ENCODE measurements at regions not wholly inside any gene's neighbourhood (a gene's known extent, or its start where the extent isn't known, plus 50 kb on each side); places are given as distances from the start of the nearest gene placed in this dataset.
"Not testable (repeated sequence)": the region's sequence is repeated elsewhere in the genome, so short reads cannot be mapped to it uniquely, and the experiment has no call there.

GRCh38 chr1:104476126-104476525 lies 726.4 kb downstream of the AMY1C start:
- DNase-seq: no peak

- DNase-seq: no peak
Observed at GRCh38 chr1:104488296-104489015, 738.8 kb downstream of the AMY1C start.

GRCh38 chr1:104526158-104526795 lies 776.6 kb downstream of the AMY1C start:
- no peak for DNase-seq

GRCh38 chr1:104531990-104532389 lies 782.3 kb downstream of the AMY1C start:
- no peak for DNase-seq

- no peak for DNase-seq
Observed at GRCh38 chr1:104574620-104575019, 824.9 kb downstream of the AMY1C start.

GRCh38 chr1:104592926-104593325 lies 843.2 kb downstream of the AMY1C start:
- DNase-seq: no peak

GRCh38 chr1:104593413-104594187 lies 843.9 kb downstream of the AMY1C start:
- no peak for DNase-seq

GRCh38 chr1:104617474-104617873 lies 867.8 kb downstream of the AMY1C start:
- no peak for DNase-seq

- no peak for DNase-seq
Observed at GRCh38 chr1:104621221-104621620, 871.5 kb downstream of the AMY1C start.

- no peak for DNase-seq
Observed at GRCh38 chr1:104624538-104624937, 874.8 kb downstream of the AMY1C start.

GRCh38 chr1:104629589-104629988 lies 879.9 kb downstream of the AMY1C start:
- no peak for DNase-seq

GRCh38 chr1:104630567-104631149 lies 881.0 kb downstream of the AMY1C start:
- DNase-seq: no peak

GRCh38 chr1:104636581-104636980 lies 886.9 kb downstream of the AMY1C start:
- DNase-seq: no peak

GRCh38 chr1:104646233-104646632 lies 896.5 kb downstream of the AMY1C start:
- no peak for DNase-seq

GRCh38 chr1:104648269-104648691 lies 898.6 kb downstream of the AMY1C start:
- DNase-seq: no peak

GRCh38 chr1:104664374-104664773 lies 914.7 kb downstream of the AMY1C start:
- not testable (repeated sequence) for DNase-seq

GRCh38 chr1:104665300-104665699 lies 915.6 kb downstream of the AMY1C start:
- DNase-seq: no peak

GRCh38 chr1:104671684-104672353 lies 922.1 kb downstream of the AMY1C start:
- no peak for DNase-seq

- no peak for DNase-seq
Observed at GRCh38 chr1:104699433-104699832, 949.7 kb downstream of the AMY1C start.

GRCh38 chr1:104702731-104703130 lies 953.0 kb downstream of the AMY1C start:
- DNase-seq: no peak

GRCh38 chr1:104706631-104707147 lies 957.0 kb downstream of the AMY1C start:
- peak in 1 of 5 donors; percentile 1 for DNase-seq

GRCh38 chr1:104718752-104719151 lies 969.1 kb downstream of the AMY1C start:
- DNase-seq: no peak

All from T-helper 1 cell (primary cell).